ENCODE measurements at regions not wholly inside any gene's neighbourhood (a gene's known extent, or its start where the extent isn't known, plus 50 kb on each side); places are given as distances from the start of the nearest gene placed in this dataset.
"Not testable (repeated sequence)": the region's sequence is repeated elsewhere in the genome, so short reads cannot be mapped to it uniquely, and the experiment has no call there.

- Histone ChIP-seq H3K4me3 (no peak overlapping the region), H3K9me3 (no peaks in the 10 kb centered on the region), H3K27me3 (no peaks in the 10 kb centered on the region), H3K27ac (no peak overlapping the region), H3K36me3 (no peaks in the 10 kb centered on the region), H3K4me1 (no peaks in the 10 kb centered on the region)
- intact Hi-C loops (cut with DNase I): no loop called here
- DNase-seq: no peak
- TF ChIP-seq POLR2A (IDR thresholded peaks at IDR 0.05) (no peak), CTCF (IDR thresholded peaks at IDR 0.05) (no peak)
- WGBS, 2 donors: 80% methylated on average over 1 of the region's 2 CpGs; no CpG with 5 or more reads in 1 of the 2 donors
Measured at GRCh38 chr1:78263459-78263858, 217.7 kb downstream of the GIPC2 start.

GRCh38 chr1:78263946-78264345 lies 218.2 kb downstream of the GIPC2 start:
- Histone ChIP-seq H3K4me3 (no peak overlapping the region), H3K27me3 (no peaks in the 10 kb centered on the region), H3K4me1 (no peaks in the 10 kb centered on the region), H3K36me3 (no peaks in the 10 kb centered on the region), H3K9me3 (no peaks in the 10 kb centered on the region), H3K27ac (no peak overlapping the region)
- 0 to 26% methylated on average over 1 of the region's 1 CpG for WGBS, 2 donors
- no peak for DNase-seq
- no peak for TF ChIP-seq CTCF (IDR thresholded peaks at IDR 0.05)
- no peak for TF ChIP-seq POLR2A (IDR thresholded peaks at IDR 0.05)
- intact Hi-C loops (cut with DNase I): no loop called here

GRCh38 chr1:78267513-78268218 lies 221.9 kb downstream of the GIPC2 start:
- H3K27ac ChIP-seq: no peak overlapping the region
- no peaks in the 10 kb centered on the region for H3K4me1 ChIP-seq
- H3K9me3 ChIP-seq: no peaks in the 10 kb centered on the region
- DNase-seq: no peak
- intact Hi-C loops (cut with DNase I): no loop called here
- TF ChIP-seq POLR2A (IDR thresholded peaks at IDR 0.05): no peak
- no peaks in the 10 kb centered on the region for H3K27me3 ChIP-seq
- WGBS, 2 donors: 60 to 71% methylated on average over 3 of the region's 3 CpGs
- no peak overlapping the region for H3K4me3 ChIP-seq
- H3K36me3 ChIP-seq: no peaks in the 10 kb centered on the region

- Histone ChIP-seq H3K9me3 (no peaks in the 10 kb centered on the region), H3K36me3 (no peaks in the 10 kb centered on the region), H3K4me1 (no peaks in the 10 kb centered on the region), H3K4me3 (no peak overlapping the region), H3K27me3 (peaks cover 0 to 11% (median 0%) of the 10 kb centered on the region in 4 donors), H3K27ac (no peak overlapping the region)
- 61 to 77% methylated on average over 2 of the region's 2 CpGs for WGBS, 2 donors
- DNase-seq: no peak
- TF ChIP-seq CTCF (IDR thresholded peaks at IDR 0.05) (no peak), POLR2A (IDR thresholded peaks at IDR 0.05) (no peak)
- intact Hi-C loops (cut with DNase I): no loop called here
Measured at GRCh38 chr1:78269591-78269990, 221.2 kb upstream of the PTGFR start.

GRCh38 chr1:78271423-78271822 lies 219.4 kb upstream of the PTGFR start:
- intact Hi-C loops (cut with DNase I); H3K36me3 ChIP-seq: not testable (repeated sequence)
- WGBS, 2 donors: 83 to 90% methylated on average over 2 of the region's 2 CpGs

GRCh38 chr1:78274814-78275213 lies 216.0 kb upstream of the PTGFR start:
- DNase-seq: no peak
- H3K4me3 ChIP-seq: no peak overlapping the region
- TF ChIP-seq CTCF (IDR thresholded peaks at IDR 0.05) (no peak), POLR2A (IDR thresholded peaks at IDR 0.05) (no peak)
- H3K27ac ChIP-seq: no peak overlapping the region
- no peaks in the 10 kb centered on the region for H3K4me1 ChIP-seq
- 30 to 38% methylated on average over 3 of the region's 3 CpGs for WGBS, 2 donors
- intact Hi-C loops (cut with DNase I): no loop called here
- H3K9me3 ChIP-seq: no peaks in the 10 kb centered on the region
- no peaks in the 10 kb centered on the region for H3K36me3 ChIP-seq
- peaks cover 0 to 14% (median 0%) of the 10 kb centered on the region in 4 donors for H3K27me3 ChIP-seq

More at GRCh38 chr1:78271423-78271822, 219.4 kb upstream of the PTGFR start:
- not testable (repeated sequence) for H3K4me1 ChIP-seq, DNase-seq, H3K9me3 ChIP-seq, H3K4me3 ChIP-seq, H3K27ac ChIP-seq
- H3K27me3 ChIP-seq: peaks cover 0 to 14% (median 0%) of the 10 kb centered on the region in 4 donors

Measured in esophagus squamous epithelium (tissue), 5 donors.